ENCODE measurements at regions not wholly inside any gene's neighbourhood (a gene's known extent, or its start where the extent isn't known, plus 50 kb on each side); places are given as distances from the start of the nearest gene placed in this dataset.

DNA sequence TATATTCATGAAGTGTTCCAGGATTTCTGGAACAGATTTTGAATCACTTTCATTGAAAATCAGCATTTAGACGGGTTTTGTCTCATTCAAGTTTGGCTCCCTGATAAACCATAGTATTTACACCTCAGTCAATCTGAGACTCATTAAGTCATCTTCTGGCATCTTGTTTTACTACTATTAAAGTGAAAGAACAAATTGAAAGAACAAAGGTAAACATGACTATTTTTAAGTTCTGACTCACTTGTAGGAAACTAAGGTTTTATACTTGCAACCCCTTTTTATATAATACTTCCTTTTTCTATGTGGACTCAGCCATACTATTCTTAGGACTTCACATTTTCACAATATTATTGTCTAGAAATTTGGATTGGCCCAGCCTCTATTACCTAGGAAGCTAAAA is 854.4 kb downstream of the SQOR start:
- DNase-seq (ENCODE audit: low read depth in 1 of 2, low spot score in 1 of 2), result no peak
- TF ChIP-seq ZFP36 (IDR thresholded peaks at IDR 0.05; ENCODE audit: borderline replicate concordance, partially characterized antibody) (no peak), CHD2 (IDR thresholded peaks at IDR 0.05; ENCODE audit: low read length, partially characterized antibody) (no peak), EP300 (IDR thresholded peaks at IDR 0.05) (no peak), MAZ (IDR thresholded peaks at IDR 0.05; ENCODE audit: borderline replicate concordance, low read depth, low read length) (no peak), MYC (IDR thresholded peaks at IDR 0.05; ENCODE audit: borderline replicate concordance, low read length) (no peak), SMC3 (IDR thresholded peaks at IDR 0.05) (no peak), RAD21 (conservative IDR thresholded peaks at IDR 0.05 in 1 of 2, IDR thresholded peaks at IDR 0.05 in 1 of 2) (no peak), FOSB (CRISPR knock-in tag; IDR thresholded peaks at IDR 0.05) (no peak)
- TF ChIP-seq, protein P1, sequence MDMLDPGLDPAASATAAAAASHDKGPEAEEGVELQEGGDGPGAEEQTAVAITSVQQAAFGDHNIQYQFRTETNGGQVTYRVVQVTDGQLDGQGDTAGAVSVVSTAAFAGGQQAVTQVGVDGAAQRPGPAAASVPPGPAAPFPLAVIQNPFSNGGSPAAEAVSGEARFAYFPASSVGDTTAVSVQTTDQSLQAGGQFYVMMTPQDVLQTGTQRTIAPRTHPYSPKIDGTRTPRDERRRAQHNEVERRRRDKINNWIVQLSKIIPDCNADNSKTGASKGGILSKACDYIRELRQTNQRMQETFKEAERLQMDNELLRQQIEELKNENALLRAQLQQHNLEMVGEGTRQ (IDR thresholded peaks at IDR 0.05), result no peak
- TF ChIP-seq, protein P2, sequence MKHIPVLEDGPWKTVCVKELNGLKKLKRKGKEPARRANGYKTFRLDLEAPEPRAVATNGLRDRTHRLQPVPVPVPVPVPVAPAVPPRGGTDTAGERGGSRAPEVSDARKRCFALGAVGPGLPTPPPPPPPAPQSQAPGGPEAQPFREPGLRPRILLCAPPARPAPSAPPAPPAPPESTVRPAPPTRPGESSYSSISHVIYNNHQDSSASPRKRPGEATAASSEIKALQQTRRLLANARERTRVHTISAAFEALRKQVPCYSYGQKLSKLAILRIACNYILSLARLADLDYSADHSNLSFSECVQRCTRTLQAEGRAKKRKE (CRISPR knock-in tag; IDR thresholded peaks at IDR 0.05; ENCODE audit: low read depth), result no peak
- no peak for ATAC-seq
- ChIA-PET CTCF (no interaction called here), POLR2A (no interaction called here)
- Histone ChIP-seq H3K4me1 (no peaks in the 10 kb centered on the region), H3K4me3 (no peak overlapping the region), H3K4me2 (no peak overlapping the region), H3K27ac (no peak overlapping the region), H3K9me3 (no peaks in the 10 kb centered on the region)
- WGBS (ENCODE audit: missing lambda C conversion rate), result 5% methylated on average over 1 of the region's 1 CpG
- FAIRE-seq, result no peak

DNA sequence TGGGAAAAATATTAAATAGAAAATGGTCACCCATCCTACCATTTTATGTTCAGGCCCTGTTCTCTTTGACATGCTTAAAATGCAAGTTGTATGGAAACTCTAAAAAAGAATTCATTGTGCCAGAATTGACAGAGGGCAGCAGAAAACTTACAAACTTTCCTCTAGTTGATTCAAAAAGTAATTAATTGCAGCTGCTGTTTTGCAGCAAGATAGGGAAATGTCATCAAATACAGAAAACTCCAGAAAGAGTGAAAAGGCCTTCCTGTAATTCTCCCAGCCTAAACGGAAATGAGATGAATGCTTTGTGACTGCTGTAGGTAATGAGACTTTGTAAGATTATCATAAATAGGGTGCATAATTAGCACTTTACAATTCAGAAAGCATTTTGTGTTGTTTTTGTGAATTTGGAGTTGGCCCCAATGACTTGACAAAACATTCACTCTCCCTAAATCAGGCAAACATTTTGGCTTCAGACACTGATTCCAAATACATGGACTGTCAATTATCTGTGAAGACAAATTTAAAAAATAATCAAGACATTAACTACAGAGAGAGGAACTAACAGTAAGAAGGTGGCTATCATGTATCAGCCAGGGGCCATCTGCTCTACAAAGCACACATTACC is 861.8 kb downstream of the SQOR start:
- WGBS (ENCODE audit: missing lambda C conversion rate), result 4% methylated on average over 1 of the region's 1 CpG
- no peak overlapping the region for H3K4me2 ChIP-seq
- H3K27ac ChIP-seq, result no peak overlapping the region
- ChIA-PET CTCF (no interaction called here), POLR2A (no interaction called here)
- no peak overlapping the region for H3K4me3 ChIP-seq
- no peaks in the 10 kb centered on the region for H3K4me1 ChIP-seq
- TF ChIP-seq EHMT2 (IDR thresholded peaks at IDR 0.05; ENCODE audit: low read depth) (no peak), ZSCAN20 (CRISPR knock-in tag; IDR thresholded peaks at IDR 0.05) (no peak), NPAS2 (CRISPR knock-in tag; IDR thresholded peaks at IDR 0.05; ENCODE audit: borderline replicate concordance) (no peak), GATA3 (IDR thresholded peaks at IDR 0.05; ENCODE audit: borderline replicate concordance) (no peak), ESRRA (IDR thresholded peaks at IDR 0.05; ENCODE audit: borderline replicate concordance, low read length) (no peak)
- TF ChIP-seq, protein P3, sequence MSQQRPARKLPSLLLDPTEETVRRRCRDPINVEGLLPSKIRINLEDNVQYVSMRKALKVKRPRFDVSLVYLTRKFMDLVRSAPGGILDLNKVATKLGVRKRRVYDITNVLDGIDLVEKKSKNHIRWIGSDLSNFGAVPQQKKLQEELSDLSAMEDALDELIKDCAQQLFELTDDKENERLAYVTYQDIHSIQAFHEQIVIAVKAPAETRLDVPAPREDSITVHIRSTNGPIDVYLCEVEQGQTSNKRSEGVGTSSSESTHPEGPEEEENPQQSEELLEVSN (IDR thresholded peaks at IDR 0.05; ENCODE audit: borderline replicate concordance, low read depth), result no peak
- TF ChIP-seq, protein P4, sequence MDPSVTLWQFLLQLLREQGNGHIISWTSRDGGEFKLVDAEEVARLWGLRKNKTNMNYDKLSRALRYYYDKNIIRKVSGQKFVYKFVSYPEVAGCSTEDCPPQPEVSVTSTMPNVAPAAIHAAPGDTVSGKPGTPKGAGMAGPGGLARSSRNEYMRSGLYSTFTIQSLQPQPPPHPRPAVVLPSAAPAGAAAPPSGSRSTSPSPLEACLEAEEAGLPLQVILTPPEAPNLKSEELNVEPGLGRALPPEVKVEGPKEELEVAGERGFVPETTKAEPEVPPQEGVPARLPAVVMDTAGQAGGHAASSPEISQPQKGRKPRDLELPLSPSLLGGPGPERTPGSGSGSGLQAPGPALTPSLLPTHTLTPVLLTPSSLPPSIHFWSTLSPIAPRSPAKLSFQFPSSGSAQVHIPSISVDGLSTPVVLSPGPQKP (IDR thresholded peaks at IDR 0.05; ENCODE audit: low read depth, low read length), result no peak
- FAIRE-seq, result no peak
- no peaks in the 10 kb centered on the region for H3K9me3 ChIP-seq
- no peak for DNase-seq (ENCODE audit: low read depth in 1 of 2, low spot score in 1 of 2)
- ATAC-seq, result no peak

DNA sequence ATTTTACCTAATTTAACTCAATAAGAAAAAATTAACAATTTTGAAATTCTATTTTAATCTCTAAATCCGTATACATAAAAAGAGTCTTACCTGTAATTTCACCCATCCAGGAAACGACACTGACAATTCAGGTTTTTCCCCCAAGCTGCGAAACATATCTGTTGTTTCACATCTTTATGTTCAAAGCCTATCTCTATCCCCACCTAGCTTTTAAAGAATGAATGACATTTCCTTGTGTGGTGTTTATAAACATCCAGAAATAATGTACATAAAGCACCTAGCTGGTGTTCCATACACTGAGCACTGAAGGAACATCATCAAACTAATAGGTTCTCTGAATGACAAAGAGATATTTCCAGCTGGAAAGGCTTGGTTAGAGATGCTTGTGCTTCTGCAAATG is 867.8 kb downstream of the SQOR start:
- no peak for ATAC-seq
- FAIRE-seq, result no peak
- ChIA-PET CTCF (no interaction called here), POLR2A (no interaction called here)
- Histone ChIP-seq H3K9me3 (no peaks in the 10 kb centered on the region), H3K4me3 (no peak overlapping the region), H3K27ac (no peak overlapping the region), H3K4me2 (no peak overlapping the region), H3K4me1 (no peaks in the 10 kb centered on the region)
- no peak for TF ChIP-seq MYC (IDR thresholded peaks at IDR 0.05; ENCODE audit: borderline replicate concordance, low read length)
- no peak for TF ChIP-seq KDM5A (IDR thresholded peaks at IDR 0.05)
- TF ChIP-seq CEBPB (IDR thresholded peaks at IDR 0.05), result no peak
- no peak for TF ChIP-seq POLR2A (IDR thresholded peaks at IDR 0.05; ENCODE audit: low read length)
- TF ChIP-seq, protein P5, sequence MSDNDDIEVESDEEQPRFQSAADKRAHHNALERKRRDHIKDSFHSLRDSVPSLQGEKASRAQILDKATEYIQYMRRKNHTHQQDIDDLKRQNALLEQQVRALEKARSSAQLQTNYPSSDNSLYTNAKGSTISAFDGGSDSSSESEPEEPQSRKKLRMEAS (IDR thresholded peaks at IDR 0.05), result no peak
- no peak for TF ChIP-seq PHF8 (IDR thresholded peaks at IDR 0.05; ENCODE audit: borderline replicate concordance, low read depth)
- TF ChIP-seq, protein P4 (IDR thresholded peaks at IDR 0.05; ENCODE audit: low read depth, low read length), result no peak
- TF ChIP-seq EP300 (IDR thresholded peaks at IDR 0.05), result no peak
- no peak for TF ChIP-seq HEYL (CRISPR knock-in tag; IDR thresholded peaks at IDR 0.05)
- TF ChIP-seq CHD2 (IDR thresholded peaks at IDR 0.05; ENCODE audit: low read length, partially characterized antibody), result no peak
- TF ChIP-seq BHLHE40 (IDR thresholded peaks at IDR 0.05; ENCODE audit: low read depth, low read length), result no peak
- no peak for TF ChIP-seq HOXB13 (CRISPR knock-in tag; IDR thresholded peaks at IDR 0.05; ENCODE audit: low read depth)
- TF ChIP-seq HOXB5 (CRISPR knock-in tag; IDR thresholded peaks at IDR 0.05), result no peak
- TF ChIP-seq CBX8 (IDR thresholded peaks at IDR 0.05), result no peak
- no peak for TF ChIP-seq RARB (CRISPR knock-in tag; IDR thresholded peaks at IDR 0.05)
- 0% methylated on average over 3 of the region's 3 CpGs for WGBS (ENCODE audit: missing lambda C conversion rate)
- DNase-seq (ENCODE audit: low read depth in 1 of 2, low spot score in 1 of 2), result no peak

Data from A549 (cell line).